ENCODE measurements at regions not wholly inside any gene's neighbourhood (a gene's known extent, or its start where the extent isn't known, plus 50 kb on each side); places are given as distances from the start of the nearest gene placed in this dataset.
A peak's percentile ranks its signal among the peaks of the same experiment; 100 is the strongest.
"Not testable (repeated sequence)": the region's sequence is repeated elsewhere in the genome, so short reads cannot be mapped to it uniquely, and the experiment has no call there.

DNA sequence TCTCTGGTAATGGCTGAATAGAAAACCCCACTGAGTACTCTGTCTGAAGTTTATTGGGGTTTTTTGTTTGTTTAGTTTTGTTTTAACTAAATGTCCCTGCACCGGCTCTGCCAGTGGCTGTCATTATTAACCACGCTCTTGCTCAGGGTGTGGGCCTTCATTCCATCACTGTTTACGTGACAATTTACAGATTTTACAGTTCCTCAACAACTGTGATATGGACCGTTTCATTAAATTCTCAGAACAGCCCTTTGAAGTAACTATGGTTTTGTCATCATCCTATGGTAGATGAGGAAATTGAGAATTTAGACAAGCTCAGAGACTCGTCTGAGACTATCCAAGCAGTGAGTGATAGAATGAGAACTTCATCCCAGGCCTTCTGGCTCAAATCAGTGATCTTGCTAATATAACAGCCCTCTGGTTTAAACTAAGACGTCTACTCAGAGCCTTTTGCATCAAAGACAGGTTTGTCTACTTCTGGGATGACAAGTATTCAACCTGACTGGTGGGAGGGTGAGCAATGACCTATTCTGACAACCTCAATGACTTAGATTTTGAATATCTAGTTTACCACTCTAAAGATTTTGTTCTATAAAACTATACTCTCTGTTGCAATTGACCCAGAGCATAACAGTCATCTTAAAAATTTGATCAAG, 77.3 kb upstream of the MAP3K1 start:
- Mint-ChIP-seq H3K36me3 (ENCODE audit: low read depth) (no peaks in the 10 kb centered on the region), H3K4me3 (no peak overlapping the region), H3K27me3 (no peaks in the 10 kb centered on the region), H3K27ac (no peak overlapping the region), H3K9me3 (no peaks in the 10 kb centered on the region), H3K4me1 (ENCODE audit: low read depth) (peaks cover 40% of the 10 kb centered on the region)
- no peak for DNase-seq

DNA sequence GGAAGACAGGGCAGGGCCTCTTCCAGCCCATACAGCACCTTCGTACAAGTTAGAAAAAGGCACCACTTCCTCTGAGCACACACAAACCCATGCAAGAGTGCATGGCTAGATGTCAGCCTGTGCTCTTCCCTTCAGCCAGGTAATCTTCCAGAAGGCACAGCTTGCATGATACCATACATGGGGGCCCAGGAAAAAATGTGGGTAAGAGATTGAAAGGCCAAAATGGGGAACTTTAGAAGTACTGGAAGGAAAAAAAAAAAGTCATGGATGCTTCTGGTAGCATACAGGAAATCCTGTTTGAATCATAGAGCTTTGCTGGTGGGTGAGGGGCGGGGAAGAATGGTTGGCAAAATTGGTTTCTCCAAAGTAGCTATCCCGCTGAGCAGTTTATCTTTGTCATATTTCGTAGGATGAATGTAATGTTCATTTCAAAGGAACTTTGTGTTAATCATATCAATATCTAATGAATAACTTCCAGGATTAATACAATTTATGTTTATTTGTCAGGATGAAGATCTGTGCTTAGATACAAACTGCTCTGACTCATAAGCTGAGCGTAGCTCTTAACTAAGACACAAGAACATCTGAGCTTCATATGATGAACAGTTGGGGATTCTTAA, 78.2 kb upstream of the MAP3K1 start:
- H3K36me3 Mint-ChIP-seq (ENCODE audit: low read depth) = no peaks in the 10 kb centered on the region
- H3K9me3 Mint-ChIP-seq = no peaks in the 10 kb centered on the region
- no peaks in the 10 kb centered on the region for H3K27me3 Mint-ChIP-seq
- peak overlapping the region; percentile 68 for H3K27ac Mint-ChIP-seq
- H3K4me3 Mint-ChIP-seq = no peak overlapping the region
- DNase-seq = no peak
- peaks cover 40% of the 10 kb centered on the region for H3K4me1 Mint-ChIP-seq (ENCODE audit: low read depth)

DNA sequence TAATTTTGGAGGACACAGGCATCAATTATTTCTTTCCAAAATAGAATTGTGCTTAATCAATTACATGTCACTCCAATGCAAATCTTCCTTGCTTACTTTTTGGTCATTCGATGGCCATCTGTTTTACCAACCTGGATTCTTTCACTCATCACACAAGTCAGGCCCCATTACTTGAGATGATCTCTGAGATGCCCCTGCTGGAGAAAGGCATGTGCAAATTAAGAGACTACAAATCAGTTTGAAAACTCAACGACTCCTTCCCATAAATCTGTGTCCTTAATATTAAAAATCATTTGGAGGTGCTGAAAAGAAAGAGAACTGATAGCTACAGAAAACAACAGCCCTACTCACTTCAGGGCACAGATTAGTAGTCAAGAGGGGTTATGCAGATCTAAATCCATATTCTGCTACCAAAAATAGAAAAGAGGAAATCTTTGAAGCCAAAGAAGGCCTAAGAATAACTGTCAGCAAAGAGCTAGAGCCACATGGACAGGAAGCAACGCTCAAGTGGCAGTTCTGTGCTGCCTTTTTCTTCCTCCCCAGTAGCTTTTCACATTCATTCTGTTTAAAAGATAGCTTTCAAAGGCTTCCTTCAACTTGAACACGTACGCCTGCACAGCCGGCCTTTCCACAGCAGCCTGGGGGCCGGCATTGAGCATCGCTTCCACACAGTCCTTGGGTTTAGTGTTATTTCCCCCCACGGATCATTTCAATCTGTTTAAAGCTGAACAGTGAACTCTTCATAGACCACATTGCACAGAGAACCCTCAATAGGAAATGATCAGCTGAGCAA, 79.3 kb upstream of the MAP3K1 start:
- peak; percentile 36 for DNase-seq
- no peaks in the 10 kb centered on the region for H3K36me3 Mint-ChIP-seq (ENCODE audit: low read depth)
- H3K9me3 Mint-ChIP-seq = peaks cover 1% of the 10 kb centered on the region
- H3K27me3 Mint-ChIP-seq = no peaks in the 10 kb centered on the region
- H3K4me1 Mint-ChIP-seq (ENCODE audit: low read depth) = peaks cover 40% of the 10 kb centered on the region
- no peak overlapping the region for H3K4me3 Mint-ChIP-seq
- peak overlapping the region; percentile 68 for H3K27ac Mint-ChIP-seq

DNA sequence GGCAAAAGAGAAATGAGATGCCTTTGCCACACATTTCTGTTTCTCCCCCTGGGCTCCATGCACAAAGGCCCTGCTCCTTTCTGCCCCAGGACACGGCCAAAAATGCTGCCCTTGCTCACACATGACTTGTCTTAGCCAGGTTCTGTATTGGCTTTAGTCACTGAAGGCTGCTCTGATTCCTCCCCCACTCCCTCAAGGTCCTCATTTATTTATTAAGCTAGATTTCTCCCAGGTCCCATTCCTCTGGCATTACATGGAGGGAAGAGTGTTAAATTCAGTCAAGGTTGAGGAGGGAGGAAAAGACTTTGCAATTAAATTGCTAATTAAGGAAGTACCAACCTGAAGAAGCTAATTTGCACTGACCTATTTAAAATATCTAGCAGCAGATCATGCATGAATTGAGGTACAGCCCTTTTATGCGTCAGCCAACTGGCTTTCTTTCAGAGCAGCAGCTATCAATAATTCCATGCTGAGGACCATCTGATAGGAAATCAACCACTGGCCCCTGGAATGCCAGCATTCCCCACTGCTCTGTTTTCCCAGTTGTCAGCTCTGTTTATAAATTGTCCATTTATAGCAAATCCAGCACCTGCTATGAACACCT, 81.2 kb upstream of the MAP3K1 start:
- H3K4me3 Mint-ChIP-seq = no peak overlapping the region
- peaks cover 2% of the 10 kb centered on the region for H3K9me3 Mint-ChIP-seq
- H3K27ac Mint-ChIP-seq = no peak overlapping the region
- H3K27me3 Mint-ChIP-seq = no peaks in the 10 kb centered on the region
- H3K4me1 Mint-ChIP-seq (ENCODE audit: low read depth) = peaks cover 41% of the 10 kb centered on the region
- no peak for DNase-seq
- H3K36me3 Mint-ChIP-seq (ENCODE audit: low read depth) = no peaks in the 10 kb centered on the region

DNA sequence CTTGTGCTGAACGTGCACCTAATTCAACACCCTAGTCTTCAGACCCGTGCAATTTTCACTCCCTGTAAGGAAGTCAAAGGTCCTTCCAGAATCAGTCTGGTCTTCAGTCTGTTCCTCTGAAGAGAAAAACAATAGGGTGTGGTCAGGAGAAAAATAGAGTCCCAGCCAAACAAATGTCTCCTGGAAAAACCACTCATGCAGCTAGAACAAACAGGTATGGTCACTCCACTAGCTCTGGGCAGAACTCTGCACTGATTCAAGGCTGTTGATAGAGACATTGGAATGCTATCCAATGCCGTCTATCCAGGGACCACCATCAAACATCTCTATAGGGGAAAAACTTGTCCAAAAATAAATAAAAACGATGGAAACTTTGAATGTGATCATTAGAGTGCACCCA, 81.8 kb upstream of the MAP3K1 start:
- Mint-ChIP-seq H3K4me1 (ENCODE audit: low read depth) (peaks cover 41% of the 10 kb centered on the region), H3K27me3 (no peaks in the 10 kb centered on the region), H3K4me3 (no peak overlapping the region), H3K36me3 (ENCODE audit: low read depth) (no peaks in the 10 kb centered on the region), H3K27ac (no peak overlapping the region), H3K9me3 (peaks cover 2% of the 10 kb centered on the region)
- DNase-seq = no peak

DNA sequence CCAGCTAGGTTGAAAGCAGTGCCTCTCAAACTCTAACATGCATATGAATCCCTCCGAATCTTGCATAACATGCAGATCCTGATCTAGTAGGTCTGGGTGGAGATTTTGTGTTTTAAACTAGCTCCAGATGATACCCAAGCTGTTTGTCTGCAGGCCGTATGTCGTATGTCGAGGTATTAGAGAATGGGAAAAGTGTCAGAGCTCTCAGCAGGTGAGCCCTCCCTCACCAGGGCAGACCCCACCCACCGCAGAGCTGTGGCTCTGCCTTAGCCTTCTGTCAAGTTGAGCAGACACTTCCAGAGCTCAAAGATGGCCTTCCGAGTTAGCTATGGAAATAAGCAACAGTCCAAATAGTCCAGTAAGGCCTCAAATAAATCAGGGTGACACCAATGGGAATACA, 83.2 kb upstream of the MAP3K1 start:
- no peak overlapping the region for H3K27ac Mint-ChIP-seq
- peaks cover 2% of the 10 kb centered on the region for H3K9me3 Mint-ChIP-seq
- DNase-seq = no peak
- no peaks in the 10 kb centered on the region for H3K36me3 Mint-ChIP-seq (ENCODE audit: low read depth)
- no peaks in the 10 kb centered on the region for H3K27me3 Mint-ChIP-seq
- no peak overlapping the region for H3K4me3 Mint-ChIP-seq
- H3K4me1 Mint-ChIP-seq (ENCODE audit: low read depth) = peaks cover 28% of the 10 kb centered on the region

DNA sequence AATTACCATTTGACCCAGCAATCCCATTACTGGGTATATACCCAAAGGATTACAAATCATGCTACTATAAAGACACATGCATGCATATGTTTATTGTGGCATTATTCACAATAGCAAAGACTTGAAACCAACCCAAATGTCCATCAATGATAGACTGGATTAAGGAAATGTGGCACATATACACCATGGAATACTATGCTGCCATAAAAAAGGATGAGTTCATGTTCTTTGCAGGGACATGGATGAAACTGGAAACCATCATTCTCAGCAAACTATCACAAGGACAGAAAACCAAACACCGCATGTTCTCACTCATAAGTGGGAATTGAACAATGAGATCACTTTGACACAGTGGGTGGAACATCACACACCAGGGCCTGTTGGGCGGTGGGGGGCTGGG, 83.9 kb upstream of the MAP3K1 start:
- H3K27ac Mint-ChIP-seq; H3K27me3 Mint-ChIP-seq; H3K36me3 Mint-ChIP-seq (ENCODE audit: low read depth); H3K9me3 Mint-ChIP-seq; H3K4me3 Mint-ChIP-seq; DNase-seq: not testable (repeated sequence)
- H3K4me1 Mint-ChIP-seq (ENCODE audit: low read depth) = peaks cover 22% of the 10 kb centered on the region

DNA sequence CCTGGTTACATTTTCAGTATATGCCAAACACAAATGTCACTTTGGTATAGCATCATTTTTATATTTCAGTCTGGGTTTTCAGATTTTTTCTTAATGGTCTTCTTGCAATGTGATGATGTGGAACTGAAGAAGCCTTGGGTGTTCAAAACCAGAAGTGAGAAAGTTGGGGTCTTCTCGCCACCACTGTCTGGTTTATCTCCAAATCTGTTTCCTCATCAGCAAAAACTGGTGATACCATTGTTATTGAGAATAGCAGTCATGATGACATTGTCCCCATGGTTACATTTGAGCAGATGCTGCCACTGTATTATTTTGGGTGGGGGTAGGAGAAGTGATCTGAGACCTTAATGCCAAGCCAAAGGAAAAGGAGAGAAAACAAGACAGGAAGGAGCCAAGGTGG, 85.9 kb upstream of the MAP3K1 start:
- H3K9me3 Mint-ChIP-seq = peaks cover 2% of the 10 kb centered on the region
- peaks cover 14% of the 10 kb centered on the region for H3K4me1 Mint-ChIP-seq (ENCODE audit: low read depth)
- H3K27ac Mint-ChIP-seq = no peak overlapping the region
- H3K4me3 Mint-ChIP-seq = no peak overlapping the region
- no peaks in the 10 kb centered on the region for H3K27me3 Mint-ChIP-seq
- no peak for DNase-seq
- H3K36me3 Mint-ChIP-seq (ENCODE audit: low read depth) = no peaks in the 10 kb centered on the region

DNA sequence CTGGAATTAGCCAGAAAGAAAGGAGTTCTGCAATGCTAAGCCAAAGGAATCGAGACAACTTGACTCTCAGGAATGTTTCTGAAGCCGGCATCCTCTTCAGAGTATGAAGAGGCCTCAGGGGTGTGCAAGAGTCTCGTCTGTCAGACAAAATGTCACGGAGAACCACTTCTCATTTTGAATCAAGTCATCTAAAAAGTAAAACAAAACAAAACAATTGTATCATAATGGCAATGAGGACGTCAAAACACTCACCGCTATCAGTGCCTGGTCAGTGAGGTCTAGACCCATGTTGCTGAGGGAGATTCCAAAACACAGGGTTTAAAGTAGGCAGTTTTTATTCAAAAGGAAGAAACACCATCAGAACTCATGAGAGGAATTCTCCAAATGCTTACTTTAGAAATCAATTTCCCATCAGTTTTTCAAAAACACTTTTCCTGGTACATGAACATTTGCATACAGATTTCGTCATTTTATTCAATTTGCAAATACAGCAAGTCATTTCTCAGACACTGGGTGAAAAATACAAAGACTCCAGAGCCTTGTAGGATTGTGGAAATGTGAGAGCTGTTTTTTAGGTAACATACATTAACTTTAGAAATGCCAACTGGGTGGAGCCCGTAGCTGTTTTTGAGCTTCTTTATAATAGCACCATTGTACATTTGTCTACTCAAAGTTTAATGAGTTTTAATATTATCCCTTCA, 89.5 kb upstream of the MAP3K1 start:
- H3K27me3 Mint-ChIP-seq = no peaks in the 10 kb centered on the region
- no peak overlapping the region for H3K4me3 Mint-ChIP-seq
- H3K4me1 Mint-ChIP-seq (ENCODE audit: low read depth) = peaks cover 11% of the 10 kb centered on the region
- H3K27ac Mint-ChIP-seq = no peak overlapping the region
- no peaks in the 10 kb centered on the region for H3K9me3 Mint-ChIP-seq
- no peak for DNase-seq
- H3K36me3 Mint-ChIP-seq (ENCODE audit: low read depth) = no peaks in the 10 kb centered on the region

DNA sequence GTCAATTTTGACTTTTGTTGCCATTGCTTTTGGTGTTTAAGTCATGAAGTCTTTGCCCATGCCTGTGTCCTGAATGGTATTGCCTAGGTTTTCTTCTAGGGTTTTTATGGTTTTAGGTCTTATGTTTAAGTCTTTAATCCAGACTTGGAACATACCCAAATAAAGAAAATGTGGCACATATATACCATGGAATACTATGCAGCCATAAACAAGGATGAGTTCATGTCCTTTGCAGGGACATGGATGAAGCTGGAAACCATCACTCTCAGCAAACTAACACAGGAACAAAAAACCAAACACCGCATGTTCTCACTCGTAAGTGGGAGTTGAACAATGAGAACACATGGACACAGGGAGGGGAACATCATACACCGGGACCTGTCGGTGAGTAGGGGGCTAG, 90.5 kb upstream of the MAP3K1 start:
- not testable (repeated sequence) for H3K9me3 Mint-ChIP-seq; H3K27ac Mint-ChIP-seq; H3K27me3 Mint-ChIP-seq; H3K36me3 Mint-ChIP-seq (ENCODE audit: low read depth); H3K4me3 Mint-ChIP-seq; DNase-seq
- peaks cover 11% of the 10 kb centered on the region for H3K4me1 Mint-ChIP-seq (ENCODE audit: low read depth)

DNA sequence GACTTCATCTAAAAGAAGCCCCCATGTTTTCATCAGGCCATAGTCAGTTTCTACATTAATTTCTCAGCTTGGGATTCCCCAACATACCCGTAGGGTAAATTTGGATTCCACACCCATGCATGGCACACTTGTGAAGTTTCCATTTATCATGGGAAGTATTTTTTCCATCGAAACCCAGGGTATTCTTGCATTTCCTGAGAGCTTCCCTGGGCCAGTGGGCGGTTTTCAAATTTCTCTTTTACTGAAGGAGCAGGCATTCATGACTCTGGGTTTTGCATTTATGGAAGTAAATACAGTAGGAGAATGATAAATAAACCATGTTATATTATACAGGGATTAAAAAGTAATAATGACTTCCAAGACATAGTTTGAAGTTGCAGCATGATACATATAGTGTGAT, 93.0 kb upstream of the MAP3K1 start:
- DNase-seq = no peak
- Mint-ChIP-seq H3K9me3 (no peaks in the 10 kb centered on the region), H3K36me3 (ENCODE audit: low read depth) (no peaks in the 10 kb centered on the region), H3K4me3 (no peak overlapping the region), H3K27me3 (no peaks in the 10 kb centered on the region), H3K27ac (no peak overlapping the region), H3K4me1 (ENCODE audit: low read depth) (peaks cover 13% of the 10 kb centered on the region)

DNA sequence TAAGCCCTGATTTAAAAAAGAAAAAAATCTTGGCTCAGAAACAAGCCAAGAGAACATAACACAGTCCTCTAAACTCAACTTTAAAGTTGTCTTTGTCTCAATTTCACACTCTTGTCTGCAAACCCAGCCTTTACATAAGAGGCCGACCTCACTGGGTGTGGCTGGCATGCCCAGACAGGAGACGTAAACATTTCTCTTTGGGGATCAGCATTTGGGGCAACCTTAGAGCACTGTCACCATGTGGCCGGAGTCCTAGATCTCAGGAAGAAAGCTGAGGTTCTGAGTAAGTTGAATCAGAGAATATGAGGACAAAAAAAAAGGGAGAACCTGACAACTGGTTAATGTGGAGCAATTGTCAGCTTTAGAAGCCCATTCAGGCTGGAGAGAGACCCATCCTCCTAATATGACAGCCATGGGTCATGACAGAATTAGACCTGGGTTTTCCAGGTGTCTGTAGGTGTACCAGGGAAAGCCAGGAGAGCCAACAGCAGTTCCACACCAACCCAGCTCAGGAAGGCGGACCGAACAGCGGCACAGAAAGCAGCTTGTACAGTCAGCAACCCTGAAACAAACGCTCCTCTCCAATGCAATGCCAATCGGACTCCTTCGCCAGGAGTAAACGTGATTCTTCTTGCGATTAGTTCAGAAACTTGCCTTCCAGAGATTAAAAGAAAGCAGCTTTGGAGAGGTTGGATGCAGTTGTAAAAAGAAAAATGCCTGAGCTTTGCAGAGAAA, 97.9 kb upstream of the MAP3K1 start:
- Mint-ChIP-seq H3K27ac (no peak overlapping the region), H3K4me3 (no peak overlapping the region), H3K4me1 (ENCODE audit: low read depth) (peaks cover 17% of the 10 kb centered on the region), H3K9me3 (no peaks in the 10 kb centered on the region), H3K36me3 (ENCODE audit: low read depth) (no peaks in the 10 kb centered on the region), H3K27me3 (peaks cover 4% of the 10 kb centered on the region)
- DNase-seq = no peak

DNA sequence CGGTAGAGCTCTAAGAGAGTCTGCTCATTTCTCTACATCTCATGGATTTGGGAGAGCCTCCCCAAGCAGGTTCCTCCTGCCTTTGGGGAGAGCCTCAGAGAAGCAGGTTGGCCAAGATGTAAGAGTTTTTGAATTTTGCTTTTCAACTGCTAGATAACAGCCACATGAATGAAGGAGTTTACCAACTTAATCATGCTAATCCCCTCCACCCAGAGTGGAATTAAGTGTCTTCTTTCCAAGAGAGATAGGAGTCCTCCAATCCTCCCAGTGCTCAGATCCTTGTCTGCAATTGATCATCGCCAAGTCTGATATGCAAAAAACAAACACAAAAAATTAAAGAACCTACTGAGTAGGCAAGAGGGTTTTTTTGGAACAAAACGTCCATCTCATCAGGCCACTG, 99.4 kb upstream of the MAP3K1 start:
- no peak for DNase-seq
- H3K36me3 Mint-ChIP-seq (ENCODE audit: low read depth) = no peaks in the 10 kb centered on the region
- H3K4me1 Mint-ChIP-seq (ENCODE audit: low read depth) = peaks cover 20% of the 10 kb centered on the region
- no peak overlapping the region for H3K4me3 Mint-ChIP-seq
- no peaks in the 10 kb centered on the region for H3K9me3 Mint-ChIP-seq
- no peak overlapping the region for H3K27ac Mint-ChIP-seq
- H3K27me3 Mint-ChIP-seq = peaks cover 4% of the 10 kb centered on the region
